Liver (tissue), 3 donors: ENCODE measurements at regions not wholly inside any gene's neighbourhood (a gene's known extent, or its start where the extent isn't known, plus 50 kb on each side); places are given as distances from the start of the nearest gene placed in this dataset.

Source experiments
- CTCF ChIP-seq: fragments of 150-350 bp; IDR thresholded peaks from 2 replicates; pipeline ENCODE4 v1.5.1; 2017; ENCODE audit warnings: improper control_type of control experiment, low read depth, low read length; ENCODE audit not compliant: missing input control
- JUND ChIP-seq, 2 donors: IDR thresholded peaks; 2 replicates each; pipeline ENCODE4 v1.6.1; 2016; ENCODE audit warnings: antibody characterized with exemption in 2 of 2
- MAX ChIP-seq: IDR thresholded peaks from 2 replicates; pipeline ENCODE4 v1.6.1; 2016; ENCODE audit warnings: antibody characterized with exemption
- TAF1 ChIP-seq: conservative IDR thresholded peaks from 2 replicates; pipeline ENCODE4 v1.6.1; 2016; ENCODE audit warnings: antibody characterized with exemption, mild to moderate bottlenecking
- donor health status: healthy.
- donor health status: healthy.

GRCh38 chr15:85854345-85855097, 59.8 kb upstream of the KLHL25 start:
- TF ChIP-seq MAX (no peak), CTCF (peak; percentile 88), JUND (IDR thresholded peaks at IDR 0.05) (no peak), TAF1 (no peak)
